ENCODE measurements at regions not wholly inside any gene's neighbourhood (a gene's known extent, or its start where the extent isn't known, plus 50 kb on each side); places are given as distances from the start of the nearest gene placed in this dataset.

DNA sequence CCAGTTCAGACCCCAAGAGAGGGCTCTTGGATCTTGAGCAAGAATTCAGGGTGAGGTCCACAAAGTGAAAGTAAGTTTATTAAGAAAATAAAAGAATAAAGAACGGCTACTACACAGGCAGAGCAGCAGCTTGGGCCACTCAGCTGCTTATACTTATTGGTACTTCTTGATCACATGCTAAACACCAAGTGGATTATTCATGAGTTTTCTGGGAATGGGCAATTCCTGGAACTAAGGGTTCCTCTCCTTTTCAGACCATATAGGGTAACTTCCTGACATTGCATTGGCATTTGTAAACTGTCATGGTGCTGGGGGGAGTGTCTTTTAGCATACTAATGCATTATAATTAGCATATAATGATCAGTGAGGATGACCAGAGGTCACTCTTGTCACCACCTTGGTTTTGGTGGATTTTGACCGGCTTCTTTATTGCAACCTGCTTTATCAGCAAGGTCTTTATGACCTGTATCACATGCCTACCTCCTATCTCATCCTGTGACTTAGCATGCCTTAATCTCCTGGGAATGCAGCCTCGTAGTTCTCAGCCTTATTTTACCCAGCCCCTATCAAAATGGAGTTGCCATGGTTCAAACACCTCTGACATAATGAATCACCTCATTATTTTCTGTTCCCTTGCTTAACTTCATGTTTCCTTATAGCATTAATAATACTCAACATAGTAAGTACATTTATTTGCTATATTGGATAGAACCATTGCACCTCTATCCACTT is 476.3 kb downstream of the DTHD1 start:
- TF ChIP-seq EP300 (IDR thresholded peaks at IDR 0.05), result no peak
- no peak for TF ChIP-seq POLR2A (IDR thresholded peaks at IDR 0.05)
